ENCODE measurements at regions not wholly inside any gene's neighbourhood (a gene's known extent, or its start where the extent isn't known, plus 50 kb on each side); places are given as distances from the start of the nearest gene placed in this dataset.

- DNase-seq (ENCODE audit: low read depth, low spot score), result peak; percentile 1
Observed at GRCh38 chr11:55172734-55173415, 89.1 kb upstream of the TRIM48 start.
